ENCODE measurements at regions not wholly inside any gene's neighbourhood (a gene's known extent, or its start where the extent isn't known, plus 50 kb on each side); places are given as distances from the start of the nearest gene placed in this dataset.

- Histone ChIP-seq H3K4me3 (no peak overlapping the region), H3K27me3 (no peaks in the 10 kb centered on the region), H3K9me3 (no peaks in the 10 kb centered on the region), H3K27ac (no peak overlapping the region), H3K4me1 (no peaks in the 10 kb centered on the region), H3K36me3 (no peaks in the 10 kb centered on the region)
- no peak for DNase-seq
- intact Hi-C loops (cut with DNase I; ENCODE audit: low total_unique reads): no loop called here
- no peak for TF ChIP-seq CTCF (IDR thresholded peaks at IDR 0.05)
Observed at GRCh38 chr11:25415793-25416192, 916.1 kb upstream of the ANO3 start.

- Histone ChIP-seq H3K9me3 (no peaks in the 10 kb centered on the region), H3K27ac (no peak overlapping the region), H3K27me3 (no peaks in the 10 kb centered on the region), H3K4me3 (no peak overlapping the region), H3K4me1 (no peaks in the 10 kb centered on the region), H3K36me3 (no peaks in the 10 kb centered on the region)
- no peak for TF ChIP-seq CTCF (IDR thresholded peaks at IDR 0.05)
- intact Hi-C loops (cut with DNase I; ENCODE audit: low total_unique reads): no loop called here
- DNase-seq: no peak
Observed at GRCh38 chr11:25423436-25424199, 908.3 kb upstream of the ANO3 start.

- Histone ChIP-seq H3K4me3 (no peak overlapping the region), H3K9me3 (no peaks in the 10 kb centered on the region), H3K27ac (no peak overlapping the region), H3K27me3 (no peaks in the 10 kb centered on the region), H3K4me1 (no peaks in the 10 kb centered on the region), H3K36me3 (no peaks in the 10 kb centered on the region)
- TF ChIP-seq CTCF (IDR thresholded peaks at IDR 0.05): no peak
- DNase-seq: no peak
- intact Hi-C loops (cut with DNase I; ENCODE audit: low total_unique reads): no loop called here
Observed at GRCh38 chr11:25432376-25432775, 899.6 kb upstream of the ANO3 start.

- Histone ChIP-seq H3K4me1 (no peaks in the 10 kb centered on the region), H3K9me3 (no peaks in the 10 kb centered on the region), H3K36me3 (no peaks in the 10 kb centered on the region), H3K27ac (no peak overlapping the region), H3K27me3 (no peaks in the 10 kb centered on the region), H3K4me3 (no peak overlapping the region)
- no peak for DNase-seq
- no peak for TF ChIP-seq CTCF (IDR thresholded peaks at IDR 0.05)
- intact Hi-C loops (cut with DNase I; ENCODE audit: low total_unique reads): no loop called here
Observed at GRCh38 chr11:25435197-25435596, 896.7 kb upstream of the ANO3 start.

GRCh38 chr11:25436326-25436725 is 895.6 kb upstream of the ANO3 start:
- H3K36me3 ChIP-seq: no peaks in the 10 kb centered on the region
- intact Hi-C loops (cut with DNase I; ENCODE audit: low total_unique reads): no loop called here
- no peaks in the 10 kb centered on the region for H3K4me1 ChIP-seq
- no peaks in the 10 kb centered on the region for H3K9me3 ChIP-seq
- DNase-seq: no peak
- no peak overlapping the region for H3K4me3 ChIP-seq
- TF ChIP-seq CTCF (IDR thresholded peaks at IDR 0.05): no peak
- no peaks in the 10 kb centered on the region for H3K27me3 ChIP-seq
- H3K27ac ChIP-seq: no peak overlapping the region

- no peak for TF ChIP-seq CTCF (IDR thresholded peaks at IDR 0.05)
- H3K4me3 ChIP-seq: no peak overlapping the region
- no peak for DNase-seq
- no peaks in the 10 kb centered on the region for H3K27me3 ChIP-seq
- no peak overlapping the region for H3K27ac ChIP-seq
- no peaks in the 10 kb centered on the region for H3K4me1 ChIP-seq
- no peaks in the 10 kb centered on the region for H3K36me3 ChIP-seq
- intact Hi-C loops (cut with DNase I; ENCODE audit: low total_unique reads): no loop called here
- H3K9me3 ChIP-seq: no peaks in the 10 kb centered on the region
Observed at GRCh38 chr11:25441421-25441820, 890.5 kb upstream of the ANO3 start.
